ENCODE measurements at regions not wholly inside any gene's neighbourhood (a gene's known extent, or its start where the extent isn't known, plus 50 kb on each side); places are given as distances from the start of the nearest gene placed in this dataset.

- TF ChIP-seq, protein P1, sequence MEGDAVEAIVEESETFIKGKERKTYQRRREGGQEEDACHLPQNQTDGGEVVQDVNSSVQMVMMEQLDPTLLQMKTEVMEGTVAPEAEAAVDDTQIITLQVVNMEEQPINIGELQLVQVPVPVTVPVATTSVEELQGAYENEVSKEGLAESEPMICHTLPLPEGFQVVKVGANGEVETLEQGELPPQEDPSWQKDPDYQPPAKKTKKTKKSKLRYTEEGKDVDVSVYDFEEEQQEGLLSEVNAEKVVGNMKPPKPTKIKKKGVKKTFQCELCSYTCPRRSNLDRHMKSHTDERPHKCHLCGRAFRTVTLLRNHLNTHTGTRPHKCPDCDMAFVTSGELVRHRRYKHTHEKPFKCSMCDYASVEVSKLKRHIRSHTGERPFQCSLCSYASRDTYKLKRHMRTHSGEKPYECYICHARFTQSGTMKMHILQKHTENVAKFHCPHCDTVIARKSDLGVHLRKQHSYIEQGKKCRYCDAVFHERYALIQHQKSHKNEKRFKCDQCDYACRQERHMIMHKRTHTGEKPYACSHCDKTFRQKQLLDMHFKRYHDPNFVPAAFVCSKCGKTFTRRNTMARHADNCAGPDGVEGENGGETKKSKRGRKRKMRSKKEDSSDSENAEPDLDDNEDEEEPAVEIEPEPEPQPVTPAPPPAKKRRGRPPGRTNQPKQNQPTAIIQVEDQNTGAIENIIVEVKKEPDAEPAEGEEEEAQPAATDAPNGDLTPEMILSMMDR (IDR thresholded peaks at IDR 0.05): no peak
- TF ChIP-seq EP300 (IDR thresholded peaks at IDR 0.05) (no peak), POLR2A (IDR thresholded peaks at IDR 0.05) (no peak), POLR2AphosphoS5 (IDR thresholded peaks at IDR 0.05) (no peak)
Measured at GRCh38 chr2:133657591-133657990, 89.3 kb upstream of the NCKAP5 start.

Data from gastroesophageal sphincter (tissue), 3 donors.